Stimulated activated naive CD4-positive, alpha-beta T cell (primary cell): ENCODE measurements at regions not wholly inside any gene's neighbourhood (a gene's known extent, or its start where the extent isn't known, plus 50 kb on each side); places are given as distances from the start of the nearest gene placed in this dataset.
"Not testable (repeated sequence)": the region's sequence is repeated elsewhere in the genome, so short reads cannot be mapped to it uniquely, and the experiment has no call there.

Source experiments
- DNase-seq, 6 experiments: peaks; one replicate each; lab custom pipeline; 2025; lab: John Stamatoyannopoulos, UW

- no peak for DNase-seq
Observed at GRCh38 chr7:149682038-149682437, 91.3 kb downstream of the ZNF467 start.

DNA sequence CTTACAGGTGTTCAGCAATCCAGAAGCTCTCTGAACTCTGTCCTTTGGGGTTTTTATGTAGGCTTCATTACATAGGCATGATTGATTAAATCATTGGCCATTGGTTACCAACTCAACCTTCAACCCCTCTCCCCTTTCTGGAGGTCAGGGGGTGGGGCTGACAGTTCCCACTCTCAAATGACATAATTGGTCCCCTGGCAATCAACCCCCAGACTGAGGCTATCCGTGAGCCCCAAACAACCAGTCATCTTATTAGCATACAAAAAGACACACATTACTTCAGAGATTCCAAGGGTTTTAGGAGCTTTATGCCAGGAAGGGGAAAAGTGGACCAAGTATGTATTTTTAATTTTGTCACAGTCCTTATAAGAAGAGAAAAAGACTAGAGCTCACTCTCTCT lies 92.1 kb downstream of the ZNF467 start:
- no peak for DNase-seq

GRCh38 chr7:149680331-149681025 lies 92.9 kb downstream of the ZNF467 start:
- no peak for DNase-seq

DNA sequence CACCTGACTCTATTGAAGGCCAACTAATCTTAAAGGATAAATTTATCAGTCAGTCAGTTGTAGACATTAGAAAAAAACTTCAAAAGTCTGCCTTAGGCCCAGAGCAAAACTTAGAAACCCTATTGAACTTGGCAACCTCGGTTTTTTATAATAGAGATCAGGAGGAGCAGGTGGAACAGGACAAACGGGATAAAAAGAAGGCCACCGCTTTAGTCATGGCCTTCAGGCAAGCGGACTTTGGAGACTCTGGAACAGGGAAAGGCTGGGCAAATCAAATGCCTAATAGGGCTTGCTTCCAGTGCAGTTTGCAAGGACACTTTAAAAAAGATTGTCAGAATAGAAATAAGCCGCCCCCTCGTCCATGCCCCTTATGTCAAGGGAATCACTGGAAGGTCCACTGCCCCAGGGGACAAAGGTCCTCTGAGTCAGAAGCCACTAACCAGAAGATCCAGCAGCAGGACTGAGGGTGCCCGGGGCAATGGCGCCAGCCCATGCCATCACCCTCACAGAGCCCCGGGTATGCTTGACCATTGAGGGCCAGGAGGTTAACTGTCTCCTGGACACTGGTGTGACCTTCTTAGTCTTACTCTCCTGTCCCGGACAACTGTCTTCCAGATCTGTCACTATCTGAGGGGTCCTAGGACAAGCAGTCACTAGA lies 98.5 kb downstream of the ZNF467 start:
- not testable (repeated sequence) for DNase-seq

DNA sequence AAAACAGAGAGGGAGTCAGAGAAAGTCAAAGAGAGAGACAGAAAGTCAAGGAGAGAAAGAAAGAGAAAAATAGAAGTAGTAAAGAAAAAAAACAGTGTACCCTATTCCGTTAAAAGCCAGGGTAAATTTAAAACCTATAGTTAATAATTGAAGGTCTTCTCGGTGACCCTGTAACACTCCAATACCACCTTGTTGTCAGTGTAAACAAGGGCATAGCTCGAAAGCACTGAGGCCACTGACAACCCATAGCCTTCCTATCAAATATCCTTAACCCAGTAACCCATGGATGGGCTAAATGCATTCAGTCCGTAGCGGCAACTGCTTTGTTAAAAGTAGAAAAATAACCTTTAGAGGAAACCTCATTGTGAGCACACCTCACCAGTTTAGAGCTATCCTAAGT lies 100.4 kb downstream of the ZNF467 start:
- no peak for DNase-seq

DNA sequence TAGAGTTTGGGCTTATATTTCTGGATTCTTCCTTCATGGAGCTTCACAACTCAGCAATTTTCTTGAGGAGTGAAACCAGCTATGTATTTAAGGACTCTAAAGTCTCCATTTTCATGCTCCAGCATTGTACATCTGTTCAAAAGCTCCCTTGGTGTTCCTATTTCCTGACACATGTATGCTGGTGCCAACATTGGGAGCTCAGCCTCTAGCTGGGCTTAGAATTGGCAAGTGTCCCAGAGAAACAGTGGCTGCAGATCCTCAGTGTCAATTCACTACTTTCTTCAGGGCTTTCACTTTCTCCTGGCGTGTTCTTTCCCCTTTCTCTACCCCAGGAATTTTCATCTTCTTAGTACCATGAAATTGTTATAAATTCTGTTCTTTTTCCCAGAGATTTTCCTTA lies 103.1 kb downstream of the ZNF467 start:
- no peak for DNase-seq

DNA sequence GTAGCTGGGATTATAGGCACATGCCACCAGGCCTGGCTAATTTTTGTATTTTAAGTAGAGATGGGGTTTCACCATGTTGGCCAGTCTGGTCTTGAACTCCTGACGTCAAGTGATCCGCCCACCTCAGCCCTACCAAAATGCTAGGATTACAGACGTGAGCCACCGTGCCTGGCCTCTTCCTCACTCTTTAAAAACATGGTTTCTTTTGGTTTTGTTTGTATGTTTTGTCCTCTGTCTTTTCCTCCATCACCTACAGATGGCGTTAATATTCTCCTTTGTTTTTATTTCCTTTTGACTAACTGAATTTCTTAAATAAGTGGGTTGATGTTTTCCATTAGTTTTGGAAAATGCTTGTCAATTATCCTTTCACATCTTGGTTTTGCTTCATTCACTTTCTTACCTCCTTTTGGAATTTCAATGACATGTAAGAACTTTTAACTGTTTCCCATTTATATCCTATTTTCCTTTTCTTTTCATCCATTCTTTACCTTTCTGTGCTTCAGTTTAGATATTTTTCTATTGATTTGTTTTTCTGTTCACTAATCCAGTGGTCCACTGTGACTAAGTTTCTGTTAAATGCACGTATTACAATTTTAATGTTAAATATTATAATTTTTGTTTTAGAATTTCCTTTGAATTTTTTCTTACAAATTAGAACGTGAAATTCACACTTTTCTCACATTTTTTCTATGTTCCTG lies 104.1 kb downstream of the ZNF467 start:
- DNase-seq, result peak in 2 of 6 experiments; percentile 7 to 20

DNA sequence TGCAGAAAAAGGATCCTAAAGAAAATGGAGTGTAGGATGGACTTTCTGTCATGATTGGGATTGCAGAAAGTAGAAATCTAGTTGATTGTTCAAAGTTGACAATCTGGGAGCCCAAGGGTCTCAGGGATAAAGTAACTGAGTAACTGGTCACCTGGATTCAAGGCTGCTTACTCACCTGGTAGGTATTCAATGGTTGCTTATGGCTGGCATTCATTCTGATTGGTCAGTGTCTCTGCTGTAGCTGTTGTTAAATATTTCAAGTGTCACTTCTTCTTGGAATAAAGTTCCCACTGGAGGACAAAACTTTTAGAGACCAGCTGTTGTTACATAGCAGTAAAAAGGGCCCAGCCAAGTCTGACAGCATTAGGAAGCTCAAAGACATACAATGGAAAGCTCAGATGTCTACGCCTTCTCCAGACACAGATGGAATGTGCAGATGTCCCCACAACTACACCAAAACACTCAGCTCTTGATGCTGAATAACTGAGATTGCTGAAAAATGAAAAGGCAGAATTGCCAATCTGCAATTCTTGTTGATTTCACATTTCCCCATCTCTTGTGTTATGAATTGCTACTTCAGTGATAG lies 106.9 kb downstream of the ZNF467 start:
- no peak for DNase-seq

DNA sequence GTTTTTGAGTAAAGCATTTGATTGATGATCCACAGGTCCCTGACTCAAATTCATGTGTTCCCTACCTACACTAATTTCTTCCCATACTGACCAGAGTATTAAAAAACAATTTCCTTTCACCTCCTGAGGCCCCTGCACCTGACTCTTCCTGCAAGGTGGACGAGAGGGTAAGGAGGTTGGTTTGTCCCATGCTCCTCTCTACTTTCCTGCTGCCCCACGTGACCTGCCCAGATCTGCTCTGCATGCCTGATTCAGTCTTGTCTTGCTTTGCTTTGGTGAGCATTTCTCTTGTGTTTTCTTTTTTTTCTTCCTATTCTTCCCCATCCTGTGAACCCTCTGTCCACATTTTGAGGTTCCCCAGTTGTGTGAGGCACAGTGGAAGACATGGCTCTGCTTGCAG lies 107.8 kb downstream of the ZNF467 start:
- not testable (repeated sequence) for DNase-seq

DNA sequence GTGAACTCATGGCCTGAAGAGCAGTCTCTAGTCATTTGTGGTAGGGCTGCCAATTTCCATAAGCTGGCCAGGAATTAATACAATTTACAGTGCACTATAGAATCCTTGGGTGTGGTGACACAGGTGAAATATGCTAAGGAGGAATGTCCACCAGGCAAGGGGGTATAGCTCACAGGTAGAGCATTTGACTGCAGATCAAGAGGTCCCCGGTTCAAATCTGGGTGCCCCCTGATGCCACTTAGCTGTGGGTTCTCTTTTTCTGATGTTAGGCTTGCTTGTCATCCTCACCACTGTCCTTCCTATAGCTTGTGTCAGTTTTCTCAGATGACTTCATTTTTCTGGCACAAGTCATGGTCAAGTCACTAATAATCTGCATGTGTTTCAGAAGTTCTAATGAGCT lies 108.7 kb downstream of the ZNF467 start:
- DNase-seq, result no peak

GRCh38 chr7:149664176-149664575 lies 109.2 kb downstream of the ZNF467 start:
- no peak for DNase-seq

GRCh38 chr7:149662591-149663095 lies 110.7 kb downstream of the ZNF467 start:
- DNase-seq, result peak; percentile 11 to 57 (median 36)

GRCh38 chr7:149655784-149656183 lies 117.6 kb downstream of the ZNF467 start:
- DNase-seq, result no peak

DNA sequence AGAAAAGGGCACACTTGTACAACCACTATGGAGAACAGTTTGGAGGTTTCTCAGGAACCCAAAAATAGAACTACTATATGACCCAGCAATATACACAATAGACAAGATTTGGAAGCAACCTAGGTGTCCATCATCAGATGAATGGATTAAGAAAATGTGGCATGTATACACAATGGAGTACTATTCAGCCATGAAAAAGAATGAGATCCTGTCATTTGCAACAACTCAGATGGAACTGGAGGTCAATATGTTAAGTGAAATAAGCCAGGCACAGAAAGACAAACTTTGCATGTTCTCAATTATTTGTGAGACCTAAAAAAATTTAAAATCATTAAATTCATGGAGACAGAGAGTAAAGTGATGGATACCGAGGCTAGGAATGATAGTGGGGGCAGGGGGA lies 118.8 kb downstream of the ZNF467 start:
- DNase-seq, result no peak

GRCh38 chr7:149650190-149650589 lies 123.2 kb downstream of the ZNF467 start:
- not testable (repeated sequence) for DNase-seq

GRCh38 chr7:149644754-149645153 lies 128.6 kb downstream of the ZNF467 start:
- no peak for DNase-seq

GRCh38 chr7:149642589-149642988 lies 130.8 kb downstream of the ZNF467 start:
- no peak for DNase-seq

- no peak for DNase-seq
Observed at GRCh38 chr7:149638566-149639320, 134.6 kb downstream of the ZNF467 start.

GRCh38 chr7:149637911-149638565 lies 135.3 kb downstream of the ZNF467 start:
- DNase-seq, result no peak

DNA sequence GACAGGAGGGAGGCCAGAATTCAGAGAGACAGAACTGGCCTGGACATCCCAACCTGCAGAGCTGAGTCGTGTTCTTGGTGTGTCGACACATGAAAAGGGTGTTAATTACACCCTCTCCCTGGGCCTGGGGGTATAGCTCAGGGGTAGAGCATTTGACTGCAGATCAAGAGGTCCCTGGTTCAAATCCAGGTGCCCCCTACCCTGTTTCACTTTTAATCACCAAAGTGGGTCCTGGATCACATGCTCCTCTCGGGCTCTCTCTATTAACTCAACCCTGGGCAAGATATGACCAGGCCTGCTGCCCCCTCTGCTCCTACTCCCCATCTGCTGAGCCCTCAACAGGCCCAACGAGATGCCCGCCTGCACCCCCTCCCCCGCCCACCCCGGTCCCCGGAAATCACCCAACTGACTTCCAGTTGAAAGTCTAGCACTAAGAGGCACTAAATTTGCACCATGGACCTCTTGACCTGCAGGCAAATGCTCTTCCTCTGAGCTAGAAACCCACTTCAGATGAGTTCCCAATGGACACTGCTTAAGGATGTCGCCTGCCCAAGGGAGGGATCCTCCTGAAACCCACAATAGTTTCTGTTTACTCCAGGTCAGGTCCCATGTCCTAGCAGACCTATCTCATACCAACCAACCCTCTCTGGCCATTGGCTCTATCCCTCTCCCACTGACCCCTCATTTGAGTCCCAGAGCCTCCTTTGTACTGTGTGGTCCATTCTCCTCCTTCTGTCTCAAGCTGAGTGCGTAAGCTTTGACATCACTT lies 137.6 kb downstream of the ZNF467 start:
- DNase-seq, result no peak
